HG02610 (cell line): ENCODE measurements at regions not wholly inside any gene's neighbourhood (a gene's known extent, or its start where the extent isn't known, plus 50 kb on each side); places are given as distances from the start of the nearest gene placed in this dataset.
"Not testable (repeated sequence)": the region's sequence is repeated elsewhere in the genome, so short reads cannot be mapped to it uniquely, and the experiment has no call there.

Experiments used
- ATAC-seq: cut with Tn5 transposase; IDR thresholded peaks from one replicate; pipeline ENCODE4 v1.9.1; 2021; ENCODE audit warnings: mild to moderate bottlenecking, moderate library complexity; ENCODE audit not compliant: unreplicated experiment

GRCh38 chrY:7730071-7730470 is 818.5 kb upstream of the AMELY start:
- ATAC-seq: no peak

GRCh38 chrY:7729318-7730011 is 817.9 kb upstream of the AMELY start:
- ATAC-seq: no peak

- no peak for ATAC-seq
Measured at GRCh38 chrY:7728935-7729317, 817.4 kb upstream of the AMELY start.

GRCh38 chrY:7725791-7726460 is 814.4 kb upstream of the AMELY start:
- no peak for ATAC-seq

GRCh38 chrY:7723991-7724632 is 812.6 kb upstream of the AMELY start:
- peak; percentile 84 for ATAC-seq

GRCh38 chrY:7723127-7723526 is 811.6 kb upstream of the AMELY start:
- no peak for ATAC-seq

- ATAC-seq: peak; percentile 39
Measured at GRCh38 chrY:7722566-7722965, 811.0 kb upstream of the AMELY start.

- ATAC-seq: no peak
Measured at GRCh38 chrY:7720974-7721373, 809.4 kb upstream of the AMELY start.

GRCh38 chrY:7719271-7719670 is 807.7 kb upstream of the AMELY start:
- ATAC-seq: no peak

GRCh38 chrY:7718626-7719025 is 807.1 kb upstream of the AMELY start:
- ATAC-seq: no peak

- no peak for ATAC-seq
Measured at GRCh38 chrY:7718126-7718525, 806.6 kb upstream of the AMELY start.

- no peak for ATAC-seq
Measured at GRCh38 chrY:7714426-7714825, 802.9 kb upstream of the AMELY start.

GRCh38 chrY:7713738-7714137 is 802.2 kb upstream of the AMELY start:
- not testable (repeated sequence) for ATAC-seq

- ATAC-seq: no peak
Measured at GRCh38 chrY:7712289-7712688, 800.7 kb upstream of the AMELY start.

GRCh38 chrY:7703578-7704140 is 792.1 kb upstream of the AMELY start:
- no peak for ATAC-seq

- ATAC-seq: no peak
Measured at GRCh38 chrY:7702481-7702880, 790.9 kb upstream of the AMELY start.

- no peak for ATAC-seq
Measured at GRCh38 chrY:7701676-7702075, 790.1 kb upstream of the AMELY start.

- no peak for ATAC-seq
Measured at GRCh38 chrY:7697506-7697905, 786.0 kb upstream of the AMELY start.

- no peak for ATAC-seq
Measured at GRCh38 chrY:7692701-7693100, 781.1 kb upstream of the AMELY start.

- no peak for ATAC-seq
Measured at GRCh38 chrY:7687086-7687485, 775.5 kb upstream of the AMELY start.

- no peak for ATAC-seq
Measured at GRCh38 chrY:7684546-7684945, 773.0 kb upstream of the AMELY start.

- no peak for ATAC-seq
Measured at GRCh38 chrY:7682386-7682785, 770.8 kb upstream of the AMELY start.
